HL-60 (cell line): ENCODE measurements at regions not wholly inside any gene's neighbourhood (a gene's known extent, or its start where the extent isn't known, plus 50 kb on each side); places are given as distances from the start of the nearest gene placed in this dataset.

Experiments
- GABPA ChIP-seq: IDR thresholded peaks from 2 replicates; pipeline ENCODE4 v1.6.1; 2012; ENCODE audit warnings: low read depth
- POLR2AphosphoS5 ChIP-seq: IDR thresholded peaks from 2 replicates; pipeline ENCODE4 v1.6.1; 2012; ENCODE audit warnings: low read depth
- REST ChIP-seq: IDR thresholded peaks from 2 replicates; pipeline ENCODE4 v1.6.1; 2012; ENCODE audit warnings: low read depth; ENCODE audit not compliant: insufficient replicate concordance
- SPI1 ChIP-seq: IDR thresholded peaks from 2 replicates; pipeline ENCODE4 v1.6.1; 2012; ENCODE audit warnings: low read depth, mild to moderate bottlenecking, borderline replicate concordance
- TF ChIP-seq, protein P1 (sequence below): IDR thresholded peaks from one replicate; pipeline ENCODE4 v1.5.1; 2011; ENCODE audit warnings: low read length, control low read depth, inconsistent platforms; ENCODE audit not compliant: insufficient read depth

DNA sequence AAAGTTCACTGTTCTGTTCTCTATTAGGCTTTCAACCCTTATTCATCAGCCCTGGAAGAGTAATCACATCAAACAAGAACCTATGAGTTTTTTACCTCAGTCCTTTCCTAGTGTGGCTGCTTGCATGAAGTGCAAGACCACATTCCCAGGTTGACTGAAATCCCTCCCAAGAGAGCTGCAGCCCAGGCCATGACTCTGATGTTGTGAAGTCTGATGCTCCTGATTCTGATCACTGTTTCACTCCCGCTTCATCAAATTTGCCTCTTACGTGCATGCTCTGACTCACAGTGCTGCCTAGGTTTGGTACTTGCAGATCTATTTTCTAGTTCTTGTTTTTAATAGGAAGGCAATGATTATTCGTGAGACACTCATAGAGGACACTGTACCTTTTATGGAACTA is 58.2 kb upstream of the DSEL start:
- TF ChIP-seq, protein P1, sequence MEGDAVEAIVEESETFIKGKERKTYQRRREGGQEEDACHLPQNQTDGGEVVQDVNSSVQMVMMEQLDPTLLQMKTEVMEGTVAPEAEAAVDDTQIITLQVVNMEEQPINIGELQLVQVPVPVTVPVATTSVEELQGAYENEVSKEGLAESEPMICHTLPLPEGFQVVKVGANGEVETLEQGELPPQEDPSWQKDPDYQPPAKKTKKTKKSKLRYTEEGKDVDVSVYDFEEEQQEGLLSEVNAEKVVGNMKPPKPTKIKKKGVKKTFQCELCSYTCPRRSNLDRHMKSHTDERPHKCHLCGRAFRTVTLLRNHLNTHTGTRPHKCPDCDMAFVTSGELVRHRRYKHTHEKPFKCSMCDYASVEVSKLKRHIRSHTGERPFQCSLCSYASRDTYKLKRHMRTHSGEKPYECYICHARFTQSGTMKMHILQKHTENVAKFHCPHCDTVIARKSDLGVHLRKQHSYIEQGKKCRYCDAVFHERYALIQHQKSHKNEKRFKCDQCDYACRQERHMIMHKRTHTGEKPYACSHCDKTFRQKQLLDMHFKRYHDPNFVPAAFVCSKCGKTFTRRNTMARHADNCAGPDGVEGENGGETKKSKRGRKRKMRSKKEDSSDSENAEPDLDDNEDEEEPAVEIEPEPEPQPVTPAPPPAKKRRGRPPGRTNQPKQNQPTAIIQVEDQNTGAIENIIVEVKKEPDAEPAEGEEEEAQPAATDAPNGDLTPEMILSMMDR, result no peak
- TF ChIP-seq POLR2AphosphoS5 (no peak), REST (no peak), SPI1 (no peak), GABPA (no peak)
